ENCODE measurements at regions not wholly inside any gene's neighbourhood (a gene's known extent, or its start where the extent isn't known, plus 50 kb on each side); places are given as distances from the start of the nearest gene placed in this dataset.

DNA sequence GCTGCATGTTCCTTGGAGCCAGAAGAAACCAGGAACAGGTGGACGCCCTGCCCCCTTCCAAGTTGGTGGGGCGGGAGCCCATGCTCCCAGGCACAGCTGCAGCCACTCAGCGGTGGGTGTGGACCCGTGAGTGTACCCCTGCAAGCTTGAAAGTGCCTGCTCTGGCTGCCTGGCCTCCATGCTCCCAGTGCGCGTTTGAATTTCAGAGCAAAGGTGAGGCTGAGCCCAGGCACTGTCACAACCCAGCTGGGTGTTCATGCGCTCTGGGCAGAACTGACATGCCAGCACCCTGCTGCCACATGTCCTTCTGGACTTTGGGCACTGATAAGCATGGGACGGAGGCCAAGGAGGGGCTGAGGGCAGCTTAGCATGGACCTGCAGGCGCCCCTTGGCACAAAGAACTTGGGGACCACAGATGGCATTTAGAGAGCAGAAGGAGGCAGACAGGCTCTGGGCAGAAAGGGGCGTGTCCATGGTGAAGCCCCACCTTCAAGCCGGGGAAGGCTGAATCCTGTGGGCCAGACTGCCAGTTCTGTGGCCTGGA, 402.0 kb upstream of the NRG3 start:
- no peak for TF ChIP-seq TARDBP (CRISPR knock-in tag; IDR thresholded peaks at IDR 0.05)
- no peak for TF ChIP-seq FOSL1 (CRISPR knock-in tag; IDR thresholded peaks at IDR 0.05; ENCODE audit: borderline replicate concordance)

All from HepG2 (cell line).